ENCODE measurements at regions not wholly inside any gene's neighbourhood (a gene's known extent, or its start where the extent isn't known, plus 50 kb on each side); places are given as distances from the start of the nearest gene placed in this dataset.

GRCh38 chr2:16123856-16124780, 183.8 kb downstream of the MYCN start:
- no peak for TF ChIP-seq CTCF (IDR thresholded peaks at IDR 0.05; ENCODE audit: low read depth, low read length, missing control alignments)
- no peak for DNase-seq
- Histone ChIP-seq H3K27ac (no peak overlapping the region), H3K36me3 (replicated peaks) (no peaks in the 10 kb centered on the region), H3K4me3 (ENCODE audit: low read depth, low read length) (no peak overlapping the region), H3K27me3 (replicated peaks) (no peaks in the 10 kb centered on the region)
- in situ Hi-C loops (cut with HindIII; ENCODE audit: low pct_ligation_motif_present, low sequenced_read_pairs), result no loop called here

- no peak for DNase-seq
- no peak overlapping the region for H3K4me3 ChIP-seq (ENCODE audit: low read depth, low read length)
- no peaks in the 10 kb centered on the region for H3K27me3 ChIP-seq (replicated peaks)
- no peaks in the 10 kb centered on the region for H3K36me3 ChIP-seq (replicated peaks)
- in situ Hi-C loops (cut with HindIII; ENCODE audit: low pct_ligation_motif_present, low sequenced_read_pairs), result no loop called here
- no peak overlapping the region for H3K27ac ChIP-seq
- no peak for TF ChIP-seq CTCF (IDR thresholded peaks at IDR 0.05; ENCODE audit: low read depth, low read length, missing control alignments)
These were observed 183.1 kb downstream of the MYCN start for GRCh38 chr2:16123421-16123820.

GRCh38 chr2:16122556-16122955, 182.2 kb downstream of the MYCN start:
- in situ Hi-C loops (cut with HindIII; ENCODE audit: low pct_ligation_motif_present, low sequenced_read_pairs), result no loop called here
- TF ChIP-seq CTCF (IDR thresholded peaks at IDR 0.05; ENCODE audit: low read depth, low read length, missing control alignments), result no peak

GRCh38 chr2:16121986-16122390, 181.6 kb downstream of the MYCN start:
- no peak for TF ChIP-seq CTCF (IDR thresholded peaks at IDR 0.05; ENCODE audit: low read depth, low read length, missing control alignments)
- Histone ChIP-seq H3K27ac (no peak overlapping the region), H3K27me3 (replicated peaks) (no peaks in the 10 kb centered on the region), H3K4me3 (ENCODE audit: low read depth, low read length) (no peak overlapping the region), H3K36me3 (replicated peaks) (no peaks in the 10 kb centered on the region)
- in situ Hi-C loops (cut with HindIII; ENCODE audit: low pct_ligation_motif_present, low sequenced_read_pairs), result no loop called here
- no peak for DNase-seq

More at GRCh38 chr2:16122556-16122955, 182.2 kb downstream of the MYCN start:
- Histone ChIP-seq H3K27me3 (replicated peaks) (no peaks in the 10 kb centered on the region), H3K36me3 (replicated peaks) (no peaks in the 10 kb centered on the region), H3K4me3 (ENCODE audit: low read depth, low read length) (no peak overlapping the region), H3K27ac (no peak overlapping the region)
- DNase-seq, result no peak

GRCh38 chr2:16121231-16121985, 181.1 kb downstream of the MYCN start:
- in situ Hi-C loops (cut with HindIII; ENCODE audit: low pct_ligation_motif_present, low sequenced_read_pairs), result no loop called here
- TF ChIP-seq CTCF (IDR thresholded peaks at IDR 0.05; ENCODE audit: low read depth, low read length, missing control alignments), result no peak

More at GRCh38 chr2:16121231-16121985, 181.1 kb downstream of the MYCN start:
- no peak for DNase-seq
- no peaks in the 10 kb centered on the region for H3K27me3 ChIP-seq (replicated peaks)
- H3K36me3 ChIP-seq (replicated peaks), result no peaks in the 10 kb centered on the region
- no peak overlapping the region for H3K27ac ChIP-seq
- H3K4me3 ChIP-seq (ENCODE audit: low read depth, low read length), result no peak overlapping the region

All from brain microvascular endothelial cell (primary cell).